H9 (cell line): ENCODE measurements at regions not wholly inside any gene's neighbourhood (a gene's known extent, or its start where the extent isn't known, plus 50 kb on each side); places are given as distances from the start of the nearest gene placed in this dataset.

Experiments used
- DNase-seq: peaks from one replicate; pipeline ENCODE4 v3.0.0-alpha.2; 2017
- H2AFZ ChIP-seq: one replicate; pipeline ENCODE4 v1.6.1; 2013; ENCODE audit warnings: mild to moderate bottlenecking, low read length, control low read depth, moderate library complexity
- H2AK5ac ChIP-seq: 2 replicates; pipeline ENCODE4 v1.6.1; 2013; ENCODE audit warnings: low read length, control low read depth, mixed read lengths; ENCODE audit not compliant: insufficient read length
- H2BK120ac ChIP-seq: one replicate; pipeline ENCODE4 v1.6.1; 2013; ENCODE audit warnings: low read depth, mild to moderate bottlenecking, low read length, control low read depth, inconsistent platforms; ENCODE audit not compliant: poor library complexity, severe bottlenecking
- H2BK12ac ChIP-seq: 2 replicates; pipeline ENCODE4 v1.6.1; 2013; ENCODE audit warnings: low read length, control low read depth, mixed read lengths, low read depth; ENCODE audit not compliant: insufficient read length
- H2BK15ac ChIP-seq: 2 replicates; pipeline ENCODE4 v1.6.1; 2013; ENCODE audit warnings: low read depth, low read length, control low read depth
- H2BK20ac ChIP-seq: one replicate; pipeline ENCODE4 v1.6.1; 2013; ENCODE audit warnings: low read depth, mild to moderate bottlenecking, low read length, control low read depth, inconsistent platforms; ENCODE audit not compliant: poor library complexity, severe bottlenecking
- H2BK5ac ChIP-seq: 2 replicates; pipeline ENCODE4 v1.6.1; 2013; ENCODE audit warnings: low read length, control low read depth, mixed read lengths; ENCODE audit not compliant: insufficient read length
- H3K14ac ChIP-seq: 2 replicates; pipeline ENCODE4 v1.6.1; 2013; ENCODE audit warnings: low read length, control low read depth; ENCODE audit not compliant: insufficient read depth
- H3K18ac ChIP-seq: 2 replicates; pipeline ENCODE4 v1.6.1; 2013; ENCODE audit warnings: low read depth, mild to moderate bottlenecking, mixed read lengths, low read length, control low read depth; ENCODE audit not compliant: insufficient read length
- H3K23ac ChIP-seq: 2 replicates; pipeline ENCODE4 v1.6.1; 2013; ENCODE audit warnings: low read length, control low read depth, mixed read lengths, low read depth; ENCODE audit not compliant: insufficient read length
- H3K23me2 ChIP-seq: 2 replicates; pipeline ENCODE4 v1.6.1; 2013; ENCODE audit warnings: low read depth, mild to moderate bottlenecking, mixed read lengths, low read length, control low read depth; ENCODE audit not compliant: insufficient read length, poor library complexity, severe bottlenecking
- H3K27ac ChIP-seq: 2 replicates; pipeline ENCODE4 v1.5.1; 2013; ENCODE audit warnings: low read length, control low read depth, mixed read lengths, low read depth; ENCODE audit not compliant: insufficient read length
- H3K27me3 ChIP-seq: 2 replicates; pipeline ENCODE4 v1.6.1; 2013; ENCODE audit warnings: low read length, control low read depth, inconsistent platforms; ENCODE audit not compliant: insufficient read depth
- H3K4ac ChIP-seq: 2 replicates; pipeline ENCODE4 v1.6.1; 2013; ENCODE audit warnings: low read depth, mild to moderate bottlenecking, control low read depth, inconsistent platforms, low read length, moderate library complexity
- H3K4me1 ChIP-seq: 2 replicates; pipeline ENCODE4 v1.6.1; 2013; ENCODE audit warnings: low read length, control low read depth, inconsistent platforms; ENCODE audit not compliant: insufficient read depth
- H3K4me2 ChIP-seq: 2 replicates; pipeline ENCODE4 v1.6.1; 2013; ENCODE audit warnings: low read length, control low read depth, mixed read lengths; ENCODE audit not compliant: insufficient read length, insufficient read depth
- H3K56ac ChIP-seq: 2 replicates; pipeline ENCODE4 v1.6.1; 2013; ENCODE audit warnings: low read depth, mild to moderate bottlenecking, mixed read lengths, low read length, control low read depth; ENCODE audit not compliant: insufficient read length
- H3K79me1 ChIP-seq: 2 replicates; pipeline ENCODE4 v1.6.1; 2013; ENCODE audit warnings: low read depth, mild to moderate bottlenecking, moderate library complexity, low read length, control low read depth, inconsistent platforms; ENCODE audit not compliant: insufficient read depth, poor library complexity, severe bottlenecking
- H3K79me2 ChIP-seq: 2 replicates; pipeline ENCODE4 v1.6.1; 2013; ENCODE audit warnings: low read length, control low read depth, inconsistent platforms; ENCODE audit not compliant: insufficient read depth
- H3K9ac ChIP-seq: 2 replicates; pipeline ENCODE4 v1.6.1; 2013; ENCODE audit warnings: low read length, control low read depth, mixed read lengths; ENCODE audit not compliant: insufficient read length; ENCODE audit errors: extremely low read depth
- H3K9me3 ChIP-seq: one replicate; pipeline ENCODE4 v1.6.1; 2013; ENCODE audit warnings: low read depth, low read length, inconsistent platforms; ENCODE audit not compliant: control insufficient read depth
- H3T11ph ChIP-seq: one replicate; pipeline ENCODE4 v1.6.1; 2013; ENCODE audit warnings: mild to moderate bottlenecking, low read length, control low read depth, inconsistent platforms
- H4K20me1 ChIP-seq: one replicate; pipeline ENCODE4 v1.6.1; 2013; ENCODE audit not compliant: control insufficient read depth, insufficient read length, insufficient read depth
- H4K5ac ChIP-seq: 2 replicates; pipeline ENCODE4 v1.6.1; 2013; ENCODE audit warnings: low read depth, mild to moderate bottlenecking, mixed read lengths, low read length, control low read depth; ENCODE audit not compliant: insufficient read length
- H4K8ac ChIP-seq: replicated peaks from 2 replicates; pipeline ENCODE4 v1.6.1; 2013; ENCODE audit warnings: low read length, control low read depth, mixed read lengths, low read depth; ENCODE audit not compliant: insufficient read length
- H4K91ac ChIP-seq: 2 replicates; pipeline ENCODE4 v1.6.1; 2013; ENCODE audit warnings: low read depth, mild to moderate bottlenecking, moderate library complexity, mixed read lengths, low read length, control low read depth; ENCODE audit not compliant: insufficient read length
- H3K27ac Mint-ChIP-seq, 3 experiments: 2 replicates in 2 of 3; 3 replicates in 1 of 3; pipeline ENCODE4 v1.8.0; 2020 to 2021; ENCODE audit warnings: mixed read lengths in 3 of 3, mild to moderate bottlenecking in 1 of 3, moderate library complexity in 1 of 3
- H3K27me3 Mint-ChIP-seq: 2 replicates; pipeline ENCODE4 v1.8.0; 2021; ENCODE audit warnings: low read depth, mild to moderate bottlenecking, moderate library complexity, mixed read lengths
- H3K36me3 Mint-ChIP-seq, 3 experiments: 2 replicates in 2 of 3; 3 replicates in 1 of 3; pipeline ENCODE4 v1.8.0; 2020 to 2021; ENCODE audit warnings: low read depth in 3 of 3, mixed read lengths in 3 of 3; ENCODE audit not compliant: insufficient read depth in 1 of 3
- H3K4me1 Mint-ChIP-seq, 2 experiments: 2 replicates each; pipeline ENCODE4 v1.8.0; 2020; ENCODE audit warnings: mixed read lengths in 2 of 2
- H3K4me3 Mint-ChIP-seq, 2 experiments: 2 replicates in 1 of 2; 3 replicates in 1 of 2; pipeline ENCODE4 v1.8.0; 2020 to 2021; ENCODE audit warnings: mild to moderate bottlenecking in 2 of 2, mixed read lengths in 2 of 2, moderate library complexity in 1 of 2
- H3K9me3 Mint-ChIP-seq, 2 experiments: 2 replicates in 1 of 2; 3 replicates in 1 of 2; pipeline ENCODE4 v1.8.0; 2020; ENCODE audit warnings: mild to moderate bottlenecking in 2 of 2, mixed read lengths in 2 of 2, moderate library complexity in 1 of 2
- CTCF ChIP-seq: fragments of 200-600 bp; sonication (generic); conservative IDR thresholded peaks from 3 replicates; pipeline ENCODE4 v1.8.0; 2021; ENCODE audit warnings: antibody characterized with exemption, mild to moderate bottlenecking
- WGBS: extraction: QIAGEN DNeasy Blood & Tissue Kit; methylation state at CpG from one replicate; pipeline ENCODE4 v1.1.7; 2013; ENCODE audit warnings: missing lambda C conversion rate, low lambda C conversion rate, mixed read lengths; ENCODE audit not compliant: insufficient read length; ENCODE audit errors: extremely low coverage; 5-methylcytosine and 5-hydroxymethylcytosine counted together

- Histone ChIP-seq H3K4me2 (no peak overlapping the region), H3K4me1 (no peaks in the 10 kb centered on the region), H3K23ac (no peak overlapping the region), H3K27ac (no peak overlapping the region), H4K20me1 (no peaks in the 10 kb centered on the region), H2AFZ (no peak overlapping the region), H3K9ac (no peak overlapping the region), H4K91ac (no peak overlapping the region), H2BK15ac (no peak overlapping the region), H3K18ac (no peak overlapping the region), H3K4ac (no peak overlapping the region), H2BK12ac (no peak overlapping the region), H3K79me2 (no peaks in the 10 kb centered on the region), H2BK120ac (no peak overlapping the region), H2BK20ac (no peak overlapping the region), H4K8ac (no peak overlapping the region), H2AK5ac (no peak overlapping the region), H3T11ph (no peak overlapping the region), H4K5ac (no peak overlapping the region), H3K14ac (no peak overlapping the region), H3K9me3 (no peaks in the 10 kb centered on the region), H2BK5ac (no peak overlapping the region), H3K79me1 (no peaks in the 10 kb centered on the region), H3K27me3 (no peaks in the 10 kb centered on the region), H3K23me2 (no peaks in the 10 kb centered on the region), H3K56ac (no peak overlapping the region)
- no peak overlapping the region for H3K4me3 Mint-ChIP-seq
- no CpG with 5 or more reads among the region's 2 CpGs for WGBS
- H3K27me3 Mint-ChIP-seq = no peaks in the 10 kb centered on the region
- no peaks in the 10 kb centered on the region for H3K4me1 Mint-ChIP-seq
- H3K36me3 Mint-ChIP-seq = no peaks in the 10 kb centered on the region
- H3K27ac Mint-ChIP-seq = no peak overlapping the region
- DNase-seq = no peak
- TF ChIP-seq CTCF = no peak
- no peaks in the 10 kb centered on the region for H3K9me3 Mint-ChIP-seq
These were observed 1628.9 kb upstream of the AGA start for GRCh38 chr4:179071131-179071530.
